Amygdala (tissue), 56 donors: ENCODE measurements at regions not wholly inside any gene's neighbourhood (a gene's known extent, or its start where the extent isn't known, plus 50 kb on each side); places are given as distances from the start of the nearest gene placed in this dataset.
A peak's percentile ranks its signal among the peaks of the same experiment; 100 is the strongest.
"Not testable (repeated sequence)": the region's sequence is repeated elsewhere in the genome, so short reads cannot be mapped to it uniquely, and the experiment has no call there.

ENCODE experiments used
- DNase-seq, 56 donors: peaks; one replicate each; lab custom pipeline; 2025; lab: John Stamatoyannopoulos, UW

DNA sequence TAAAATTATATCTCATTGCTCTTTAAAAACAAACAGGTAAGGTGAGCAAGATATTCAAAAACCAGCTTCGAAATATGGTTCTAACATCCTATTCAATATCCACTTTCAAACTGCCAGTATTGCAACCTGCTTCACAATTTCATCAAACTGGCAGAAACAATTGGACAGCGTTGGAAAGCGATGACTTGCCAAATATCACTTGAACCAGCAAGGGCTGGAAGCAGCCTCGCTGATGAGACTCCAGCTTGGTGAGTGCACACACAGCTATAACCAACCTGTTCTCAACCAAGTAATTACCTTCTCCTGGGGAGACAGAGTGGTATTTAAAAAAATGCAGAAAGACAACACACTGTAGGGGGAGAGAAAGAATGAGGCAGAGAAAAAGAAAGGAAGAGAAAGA lies 155.8 kb upstream of the RAI2 start:
- DNase-seq: no peak

DNA sequence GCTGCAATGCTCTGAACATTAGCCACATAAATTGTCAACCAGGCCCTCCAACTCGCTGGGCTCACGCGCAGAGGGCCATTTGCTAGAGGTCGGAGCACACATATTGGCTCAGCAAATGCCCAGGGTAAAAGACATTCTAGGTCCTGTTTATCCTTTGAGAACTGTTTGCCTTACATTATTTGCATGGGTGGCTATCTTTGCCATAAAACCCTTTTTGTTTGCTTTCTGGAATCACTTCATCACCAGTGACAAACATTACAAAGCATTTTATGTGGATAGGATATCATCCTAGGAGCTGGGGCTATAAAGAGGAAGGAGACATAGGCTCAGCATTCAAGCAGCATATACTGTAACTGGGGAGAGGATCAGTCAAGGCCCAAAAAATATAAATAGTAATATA lies 149.2 kb upstream of the RAI2 start:
- DNase-seq: no peak

DNA sequence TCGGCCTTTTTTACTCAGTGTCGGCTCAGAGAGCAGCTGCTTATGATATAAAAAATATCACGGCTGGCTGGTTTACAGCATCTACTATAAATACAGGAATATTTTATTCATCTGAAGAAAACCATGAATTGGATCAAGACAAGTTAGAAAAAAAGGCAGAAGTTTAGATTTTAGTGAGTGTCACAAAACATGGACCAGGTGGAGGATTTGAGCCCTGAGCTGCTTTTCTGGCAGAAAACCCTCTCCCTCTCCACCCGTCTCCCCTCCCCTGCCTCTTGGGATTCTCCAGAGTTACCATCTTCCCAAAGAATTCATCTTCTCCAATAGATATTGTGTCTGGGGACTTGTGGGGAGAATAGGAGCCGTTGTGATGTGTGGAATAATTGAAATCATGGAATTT lies 142.8 kb upstream of the RAI2 start:
- no peak for DNase-seq

DNA sequence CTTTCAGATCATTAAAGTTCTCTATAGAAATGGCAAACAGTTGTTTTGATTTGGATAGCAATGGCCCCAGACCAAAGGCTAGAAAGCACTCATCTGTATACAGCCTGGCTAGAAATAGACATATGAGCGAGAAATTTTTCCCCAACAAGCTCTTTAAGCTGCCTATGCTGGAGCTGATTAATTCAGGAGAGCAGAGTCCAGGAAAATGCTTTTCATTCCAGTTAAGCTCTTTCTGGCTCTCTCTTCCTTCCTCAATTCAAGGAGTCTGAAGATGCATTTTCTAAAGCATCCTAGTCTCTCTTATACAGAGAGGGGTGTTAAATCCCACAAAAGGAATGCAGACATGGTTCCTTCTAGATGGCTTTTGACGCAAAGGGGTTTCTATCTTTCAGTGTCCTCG lies 141.7 kb upstream of the RAI2 start:
- DNase-seq: no peak

DNA sequence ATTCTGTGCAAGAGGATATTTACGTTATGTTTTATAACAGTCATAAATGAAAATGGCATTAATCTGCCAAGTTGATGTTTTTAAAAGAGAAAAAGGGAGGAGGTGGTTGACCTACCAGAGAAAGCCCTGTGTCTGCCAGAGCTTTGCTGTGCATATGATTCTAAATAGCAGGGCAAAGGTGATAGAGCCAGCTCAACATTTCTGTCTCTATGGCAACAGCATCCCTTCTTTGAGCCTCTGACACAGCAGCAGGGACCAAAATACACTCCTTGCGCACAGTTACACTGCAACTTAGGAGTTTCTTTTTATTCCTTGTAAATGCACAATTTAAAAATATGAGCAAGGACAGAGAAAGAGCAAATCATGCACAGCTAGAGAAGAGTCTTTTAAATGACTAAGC lies 133.3 kb upstream of the RAI2 start:
- peak in 3 of 56 donors; percentile 0 to 2 (median 1) for DNase-seq

DNA sequence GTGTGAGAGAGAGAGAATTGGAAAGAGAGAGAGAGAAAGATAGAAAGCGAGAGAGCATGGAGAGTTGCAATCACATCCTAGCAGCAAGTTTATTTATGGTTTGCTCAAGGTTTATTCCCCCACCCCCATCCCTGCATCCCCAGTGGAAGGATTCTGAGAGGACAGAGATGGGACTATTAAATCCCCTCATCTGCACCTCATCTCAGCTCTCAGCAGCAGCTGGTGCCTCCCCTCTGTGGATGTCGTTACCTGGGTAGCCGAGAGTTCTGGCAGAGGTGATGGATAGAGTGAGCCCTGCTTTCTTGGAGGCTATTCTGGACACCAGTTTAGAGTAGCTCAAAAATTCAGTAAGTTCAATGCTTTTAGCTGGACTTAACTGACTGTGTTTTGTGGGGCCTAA lies 132.0 kb upstream of the RAI2 start:
- no peak for DNase-seq

DNA sequence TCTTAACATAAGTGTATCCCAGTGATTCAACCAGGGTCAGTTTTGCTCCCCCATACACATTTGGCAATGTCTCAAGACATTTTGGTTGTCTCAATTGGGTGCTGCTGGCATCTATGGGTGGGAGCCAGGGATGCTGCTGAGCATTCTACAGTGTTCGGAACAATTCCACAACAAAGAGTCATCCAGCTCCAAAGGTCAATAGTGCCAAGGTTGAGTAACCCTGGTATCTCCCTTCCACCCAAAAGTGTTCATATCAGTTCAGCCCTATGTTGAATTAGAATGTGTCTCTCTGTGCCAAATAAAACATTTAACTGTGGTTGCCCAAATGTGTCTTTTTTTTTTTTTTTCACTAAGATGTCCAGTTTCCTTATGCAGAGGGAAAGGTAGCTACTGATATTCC lies 129.4 kb upstream of the RAI2 start:
- no peak for DNase-seq

DNA sequence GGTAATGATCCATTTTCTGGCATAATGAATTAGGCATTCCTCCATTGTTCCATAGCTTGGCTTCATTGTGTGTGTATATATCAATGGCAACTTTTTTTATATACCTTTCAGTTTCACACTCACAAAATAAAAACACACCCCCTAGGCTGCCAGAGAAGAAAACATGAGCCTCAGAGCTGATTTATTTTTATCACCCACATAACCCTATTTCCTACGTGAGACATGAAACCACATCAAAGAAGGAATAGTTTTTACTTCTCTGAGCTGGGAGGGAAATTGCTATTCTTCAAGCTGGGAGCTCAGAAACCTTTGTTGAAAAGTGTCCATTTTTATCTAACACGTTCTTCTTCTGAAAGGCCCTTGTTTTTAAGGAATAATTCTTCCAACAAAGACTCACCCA lies 126.7 kb upstream of the RAI2 start:
- no peak for DNase-seq

DNA sequence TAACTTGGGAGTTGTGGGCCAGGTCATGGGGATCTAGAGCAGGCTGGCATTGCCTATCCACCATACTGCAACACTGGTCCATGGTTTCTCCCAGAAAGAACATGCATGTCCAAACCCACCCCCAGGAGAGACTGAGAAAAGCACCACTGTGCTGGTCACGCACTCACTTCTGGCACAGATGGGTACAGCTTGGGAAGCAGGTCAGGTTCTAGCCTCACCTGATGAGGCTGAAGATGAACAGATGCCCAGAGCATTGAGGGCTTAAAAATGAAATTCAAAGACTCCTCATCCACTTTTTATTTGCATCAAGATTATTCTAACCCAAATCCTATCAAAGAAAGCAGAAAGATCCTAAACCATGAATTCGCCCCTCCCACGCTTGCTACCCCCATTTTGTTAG lies 125.9 kb upstream of the RAI2 start:
- DNase-seq: no peak

DNA sequence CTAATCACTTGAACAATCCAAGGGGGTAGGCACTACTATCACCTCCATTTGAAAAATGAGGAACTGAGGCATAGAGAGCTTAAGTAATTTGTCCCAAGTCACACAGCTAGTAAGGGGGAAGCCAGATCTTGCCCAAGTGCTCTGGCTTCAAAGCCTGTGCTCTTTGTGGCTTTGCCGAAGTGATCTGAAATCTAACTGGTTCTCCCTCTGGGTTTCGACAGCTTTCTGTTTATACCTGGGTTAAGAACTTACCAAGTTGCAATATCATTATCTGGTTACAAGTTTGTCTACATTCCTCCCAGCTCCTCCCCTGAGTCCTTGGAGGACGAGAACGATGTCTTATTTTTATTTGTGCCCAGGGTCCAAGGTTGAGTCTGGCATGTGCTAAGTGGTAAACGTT lies 125.3 kb upstream of the RAI2 start:
- DNase-seq: no peak

DNA sequence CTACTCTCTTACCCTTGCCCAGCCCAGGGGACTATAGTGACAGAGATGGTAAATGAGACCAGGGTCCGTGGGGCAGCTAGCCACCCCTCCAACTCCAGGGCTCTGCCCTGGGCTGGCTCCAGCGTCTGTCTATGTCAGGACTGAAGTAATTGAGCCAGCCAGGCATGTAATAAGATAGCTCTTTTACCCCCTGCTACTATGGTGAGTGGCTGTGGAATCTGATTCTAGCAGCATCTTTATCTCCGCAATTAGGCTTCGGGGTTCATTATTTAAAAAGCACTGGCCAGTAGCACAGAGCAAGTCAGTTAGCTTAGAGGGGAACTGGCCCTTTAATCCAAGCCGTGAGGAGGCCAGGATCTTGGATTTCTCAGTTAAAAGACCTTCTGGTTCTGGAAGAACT lies 123.3 kb upstream of the RAI2 start:
- DNase-seq: no peak

DNA sequence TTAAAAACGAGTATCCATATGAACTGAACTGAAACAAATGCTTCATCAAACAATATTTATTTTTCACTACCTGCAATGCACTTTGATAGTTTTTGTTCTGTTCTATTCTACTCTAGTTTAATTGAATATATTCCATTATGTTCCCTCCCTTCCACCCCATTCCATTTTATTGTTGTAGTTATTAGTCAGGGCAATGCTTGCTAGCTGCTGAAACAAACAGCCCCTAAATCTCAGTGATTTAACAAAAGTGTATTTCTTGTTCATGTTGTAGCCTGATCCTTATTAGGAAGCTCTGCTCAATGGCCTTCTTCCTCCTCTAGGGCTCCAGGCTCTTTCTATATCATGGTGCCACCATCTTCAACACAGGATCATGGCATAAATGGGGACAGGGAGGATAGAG lies 122.3 kb upstream of the RAI2 start:
- no peak for DNase-seq

DNA sequence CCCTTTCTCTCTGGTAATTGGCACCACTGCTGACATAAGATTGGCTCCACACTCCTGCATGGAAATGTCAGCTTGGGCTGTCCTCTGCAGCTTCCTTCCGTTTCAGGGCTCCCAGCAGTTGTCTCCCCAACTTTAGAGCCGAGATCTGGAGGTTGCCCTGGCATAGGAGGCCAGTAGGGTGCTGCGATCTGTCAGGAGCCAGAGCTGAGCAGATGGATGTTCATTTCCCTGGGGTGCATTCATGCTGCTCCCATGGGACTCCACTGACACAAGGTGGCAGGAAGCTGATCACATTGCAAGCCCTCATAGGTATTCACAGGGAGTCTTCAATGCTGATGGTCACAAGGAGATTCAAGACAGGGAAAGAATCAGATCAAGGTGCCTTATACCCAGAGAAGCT lies 116.6 kb upstream of the RAI2 start:
- no peak for DNase-seq

DNA sequence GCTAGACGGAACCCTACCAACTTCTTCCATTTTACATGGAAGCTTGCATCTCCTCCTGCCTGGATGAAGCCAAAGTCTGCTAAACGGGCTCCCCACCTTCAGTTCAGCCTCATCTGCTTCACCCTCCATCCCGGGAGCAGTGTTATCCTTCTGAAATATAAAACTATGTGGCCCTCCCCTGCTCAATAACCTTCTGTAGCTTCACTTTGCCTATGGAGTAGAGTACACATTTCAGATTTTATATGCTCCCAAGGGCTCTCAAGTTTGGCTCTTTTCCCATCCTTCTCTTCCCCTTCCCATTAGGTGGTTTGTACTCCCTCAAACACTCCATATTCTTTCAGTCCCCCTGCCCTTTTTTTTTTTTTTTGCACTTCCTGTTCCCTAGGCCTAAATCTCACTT lies 115.9 kb upstream of the RAI2 start:
- no peak for DNase-seq

DNA sequence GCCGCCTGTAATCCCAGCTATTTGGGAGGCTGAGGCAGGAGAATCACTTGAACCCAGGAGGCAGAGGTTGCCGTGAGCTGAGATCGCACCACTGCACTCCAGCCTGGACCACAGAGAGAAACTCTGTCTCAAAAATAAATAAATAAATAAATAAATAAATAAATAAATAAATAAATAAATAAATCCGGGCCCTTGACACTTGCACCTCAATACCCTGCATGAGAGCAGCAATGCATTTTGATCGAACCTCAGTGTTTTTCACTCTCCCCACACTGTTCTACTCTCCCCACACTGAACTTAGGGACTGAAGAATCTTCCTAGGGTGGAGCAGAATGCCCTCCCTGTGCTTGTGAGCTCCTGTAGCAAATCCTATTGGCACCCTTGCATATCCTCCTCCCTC lies 114.3 kb upstream of the RAI2 start:
- not testable (repeated sequence) for DNase-seq

DNA sequence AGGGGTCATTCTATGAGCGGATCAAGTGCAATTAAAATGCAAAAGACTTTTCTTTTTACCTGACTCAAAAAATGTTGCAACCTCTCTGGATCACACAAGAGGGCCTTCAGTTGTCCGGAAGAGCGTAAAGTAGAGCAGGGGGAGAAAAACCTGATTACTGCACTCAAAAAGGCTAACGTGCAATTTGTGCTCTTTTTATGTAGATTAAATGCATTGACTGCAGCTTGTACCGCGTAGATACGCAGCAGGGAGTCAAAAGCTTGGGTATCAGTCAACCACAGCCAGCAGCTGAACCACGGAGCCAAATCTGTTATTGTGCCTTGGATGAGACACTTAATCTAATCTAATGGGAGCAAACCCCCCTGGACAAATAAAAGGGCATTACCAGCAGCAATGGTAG lies 107.3 kb upstream of the RAI2 start:
- no peak for DNase-seq

DNA sequence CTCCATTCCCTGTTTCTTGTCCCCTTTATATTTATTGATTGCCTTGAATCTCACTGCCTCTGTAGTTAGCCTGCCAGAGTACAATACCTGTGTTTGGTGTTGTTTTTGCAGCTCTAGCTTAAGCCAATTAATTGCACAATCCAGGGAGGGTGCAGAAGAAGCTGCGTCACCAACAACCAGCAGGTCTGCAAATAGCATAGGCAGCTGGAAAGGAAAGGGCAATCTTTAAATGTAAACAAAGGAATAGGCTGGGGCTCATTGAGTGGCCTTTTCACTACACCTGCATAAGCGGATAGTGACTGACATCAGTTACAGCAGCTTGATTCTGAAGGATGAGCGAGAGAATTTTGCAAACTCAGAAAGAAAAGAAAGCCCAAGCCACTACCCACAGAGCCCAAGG lies 106.8 kb upstream of the RAI2 start:
- DNase-seq: no peak

DNA sequence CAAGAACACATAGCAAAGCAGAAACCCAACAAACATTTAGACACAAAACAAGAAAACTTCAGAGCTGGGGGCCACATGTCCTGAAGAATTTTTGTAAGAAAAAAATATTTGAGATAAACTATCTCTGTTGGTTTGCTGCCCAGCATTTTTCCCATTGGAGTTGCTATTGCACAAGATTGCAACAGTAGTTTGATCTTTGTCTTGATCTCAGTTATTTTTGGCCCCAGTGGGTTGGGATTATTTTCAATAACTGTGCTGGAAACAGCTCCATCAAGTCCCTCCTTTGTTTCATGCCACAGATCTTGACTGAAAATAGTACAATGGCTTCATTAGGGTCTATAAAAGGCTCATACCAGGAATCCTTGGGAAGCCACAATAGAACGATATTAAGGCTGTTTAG lies 103.8 kb upstream of the RAI2 start:
- DNase-seq: no peak

DNA sequence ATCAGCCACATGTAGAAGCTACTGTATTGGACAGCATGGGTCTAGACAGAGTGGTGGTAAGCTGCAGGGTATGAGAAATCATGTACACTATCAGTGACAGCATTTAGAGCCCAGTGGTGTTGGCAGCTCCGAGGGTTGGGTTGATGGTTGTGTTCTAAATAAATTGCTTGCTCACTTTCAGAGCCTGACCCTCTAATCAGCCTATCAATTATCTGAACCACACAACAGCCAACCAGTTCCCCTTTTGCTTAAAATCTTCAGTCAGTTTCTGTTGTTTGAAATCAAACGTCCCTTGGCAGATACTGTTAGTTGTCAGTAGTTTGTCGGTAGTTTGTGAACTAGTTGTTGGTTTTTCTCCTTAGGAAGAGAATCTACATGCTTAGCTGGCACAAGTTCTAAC lies 99.8 kb upstream of the RAI2 start:
- DNase-seq: no peak

DNA sequence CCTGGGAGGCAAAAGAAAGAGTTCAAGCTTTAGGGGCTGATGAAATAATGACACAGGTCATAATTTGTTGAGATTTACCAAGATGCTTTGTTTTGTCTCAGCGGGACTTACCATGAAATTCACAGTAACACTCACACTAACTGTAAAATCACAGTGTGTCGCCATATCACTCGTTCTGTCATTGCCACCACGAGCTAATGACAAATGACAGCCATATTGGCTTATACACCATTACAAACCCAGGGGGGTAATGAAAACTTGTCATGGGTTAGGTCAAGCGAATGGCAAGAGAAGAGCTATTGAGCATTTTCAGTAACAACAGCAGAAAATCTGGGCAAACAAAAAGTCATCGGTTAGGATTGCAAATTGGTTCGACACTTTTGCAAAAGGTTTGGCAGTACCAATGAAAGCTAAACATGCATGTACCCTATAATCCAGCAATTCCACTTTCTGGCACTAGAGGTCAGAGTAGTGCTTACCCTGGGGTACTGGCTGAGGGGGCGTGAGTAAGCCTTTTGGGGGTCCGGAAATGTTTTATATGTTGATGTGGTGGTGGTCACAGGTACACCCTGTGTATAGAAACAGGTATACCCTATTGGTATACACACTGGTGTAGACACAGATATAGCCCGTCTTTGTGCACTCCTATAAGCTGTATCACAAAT lies 83.9 kb upstream of the RAI2 start:
- DNase-seq: no peak

DNA sequence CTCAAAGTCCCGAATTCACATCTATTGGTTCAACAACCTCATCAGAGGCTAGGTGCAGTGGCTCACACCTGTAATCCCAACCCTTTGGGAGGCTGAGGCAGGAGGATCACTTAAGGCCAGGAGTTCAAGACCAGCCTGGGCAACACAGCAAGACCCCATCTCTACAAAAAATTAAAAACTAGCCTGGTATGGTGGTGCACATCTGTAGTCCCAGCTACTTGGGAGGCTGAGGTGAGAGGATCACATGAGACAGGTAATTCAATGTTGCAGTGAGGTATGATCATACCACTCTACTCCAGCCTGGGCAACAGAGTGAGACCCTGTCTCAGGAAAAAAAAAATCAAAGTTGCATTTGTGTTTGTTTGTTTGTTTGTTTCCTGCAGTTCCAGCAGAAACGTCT lies 80.1 kb upstream of the RAI2 start:
- DNase-seq: not testable (repeated sequence)

DNA sequence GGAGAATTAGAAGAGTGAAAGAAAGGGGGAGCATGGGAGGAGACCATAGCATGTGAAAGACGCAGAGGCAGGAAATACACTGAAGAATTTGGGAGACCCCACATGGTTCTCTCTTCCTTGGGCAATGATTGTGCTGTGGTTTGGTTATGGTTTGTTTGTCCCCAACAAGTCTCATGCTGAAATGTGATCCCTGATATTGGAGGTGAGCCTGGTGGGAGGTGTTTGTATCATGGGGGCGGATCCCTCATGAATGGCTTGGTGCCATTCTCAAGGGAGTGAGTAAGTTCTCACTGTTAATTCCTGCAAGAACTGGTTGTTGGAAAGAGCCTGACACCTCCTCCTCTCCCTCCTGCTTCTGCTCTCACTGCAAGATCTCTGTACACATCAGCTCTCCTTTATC lies 78.6 kb upstream of the RAI2 start:
- DNase-seq: no peak

DNA sequence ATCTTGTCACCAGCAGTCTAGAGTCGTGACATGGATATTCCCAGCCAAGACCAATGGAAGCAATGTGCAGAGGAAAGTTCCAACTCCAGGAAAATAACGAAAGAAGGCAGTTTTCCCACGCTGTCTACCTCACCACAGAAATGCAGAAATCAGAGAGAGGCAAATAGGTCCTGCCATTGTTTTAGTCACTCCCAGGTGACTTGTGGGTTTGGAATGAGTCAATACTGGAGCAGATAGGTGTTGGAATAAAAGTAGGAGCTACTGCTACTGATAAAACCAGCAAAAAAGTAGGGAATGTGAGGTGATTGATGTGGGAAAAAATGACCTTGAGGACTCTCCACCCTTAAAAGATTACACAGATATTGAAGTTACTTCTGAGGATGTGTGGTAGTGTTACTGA lies 72.8 kb upstream of the RAI2 start:
- DNase-seq: no peak
